ENCODE measurements at regions not wholly inside any gene's neighbourhood (a gene's known extent, or its start where the extent isn't known, plus 50 kb on each side); places are given as distances from the start of the nearest gene placed in this dataset.

GRCh38 chr4:138927072-138927471 lies 88.5 kb upstream of the NOCT start:
- TF ChIP-seq CTCF (IDR thresholded peaks at IDR 0.05) (no peak), POLR2A (IDR thresholded peaks at IDR 0.05) (no peak), POLR2AphosphoS5 (IDR thresholded peaks at IDR 0.05) (no peak), EP300 (IDR thresholded peaks at IDR 0.05; ENCODE audit: low read depth) (no peak)
